Keratinocyte (primary cell): ENCODE measurements at regions not wholly inside any gene's neighbourhood (a gene's known extent, or its start where the extent isn't known, plus 50 kb on each side); places are given as distances from the start of the nearest gene placed in this dataset.

Experiments
- DNase-seq: peaks from one replicate; pipeline ENCODE4 v3.0.0-alpha.2; 2011; ENCODE audit warnings: low read depth, missing footprints, low spot score
- FAIRE-seq: peaks from 2 replicates; lab custom pipeline; 2011; peaks lifted over from hg19 to GRCh38; lab: Jason Lieb, UNC
- H2AFZ ChIP-seq: 2 replicates; pipeline ENCODE4 v1.6.0; 2012; ENCODE audit warnings: low read length, control low read depth, inconsistent platforms; ENCODE audit not compliant: control insufficient read depth
- H3K27ac ChIP-seq: 2 replicates; pipeline ENCODE4 v1.5.1; 2011; ENCODE audit warnings: low read length; ENCODE audit not compliant: control insufficient read depth, insufficient read depth
- H3K27me3 ChIP-seq: 3 replicates; pipeline ENCODE4 v1.6.0; 2011; ENCODE audit warnings: low read length; ENCODE audit not compliant: control insufficient read depth, insufficient read depth; ENCODE audit errors: extremely low read depth
- H3K36me3 ChIP-seq, 2 experiments: 2 replicates in 1 of 2; 3 replicates in 1 of 2; pipeline ENCODE4 v1.5.1; 2011; ENCODE audit warnings: low read length in 2 of 2, mild to moderate bottlenecking in 1 of 2; ENCODE audit not compliant: control insufficient read depth in 2 of 2, insufficient read depth in 2 of 2; ENCODE audit errors: extremely low read depth in 1 of 2
- H3K4me1 ChIP-seq: 3 replicates; pipeline ENCODE4 v1.5.1; 2011; ENCODE audit warnings: low read length; ENCODE audit not compliant: control insufficient read depth, insufficient read depth; ENCODE audit errors: extremely low read depth
- H3K4me2 ChIP-seq: 3 replicates; pipeline ENCODE4 v1.6.0; 2011; ENCODE audit warnings: low read depth, low read length; ENCODE audit not compliant: control insufficient read depth, insufficient read depth; ENCODE audit errors: extremely low read depth
- H3K4me3 ChIP-seq, 3 experiments: fragments of 200-600 bp in 1 of 3; sonication (generic) in 1 of 3; 2 replicates in 2 of 3; 3 replicates in 1 of 3; pipeline ENCODE4 v1.5.1; 2011 to 2016; ENCODE audit warnings: low read length in 3 of 3, mild to moderate bottlenecking in 3 of 3, control low read depth in 2 of 3, inconsistent platforms in 1 of 3, low read depth in 1 of 3, mixed read lengths in 1 of 3, mixed run types in 1 of 3, moderate library complexity in 1 of 3; ENCODE audit not compliant: control insufficient read depth in 2 of 3, insufficient read depth in 2 of 3; ENCODE audit errors: extremely low read depth in 1 of 3
- H3K79me2 ChIP-seq: 2 replicates; pipeline ENCODE4 v1.6.0; 2012; ENCODE audit warnings: low read length; ENCODE audit not compliant: control insufficient read depth, insufficient read depth
- H3K9ac ChIP-seq: 3 replicates; pipeline ENCODE4 v1.6.0; 2011; ENCODE audit warnings: low read length; ENCODE audit not compliant: control insufficient read depth, insufficient read depth; ENCODE audit errors: extremely low read depth
- H3K9me1 ChIP-seq: 3 replicates; pipeline ENCODE4 v1.6.0; 2011; ENCODE audit warnings: low read length; ENCODE audit not compliant: control insufficient read depth, insufficient read depth; ENCODE audit errors: extremely low read depth
- H3K9me3 ChIP-seq: 2 replicates; pipeline ENCODE4 v1.5.1; 2012; ENCODE audit warnings: low read depth, low read length; ENCODE audit not compliant: control insufficient read depth
- H4K20me1 ChIP-seq: 3 replicates; pipeline ENCODE4 v1.6.0; 2011; ENCODE audit warnings: low read length; ENCODE audit not compliant: control insufficient read depth, insufficient read depth; ENCODE audit errors: extremely low read depth
- CTCF ChIP-seq, 3 experiments: IDR thresholded peaks in 1 of 3; conservative IDR thresholded peaks in 1 of 3; optimal IDR thresholded peaks in 1 of 3; 2 replicates in 2 of 3; 3 replicates in 1 of 3; pipeline versions ENCODE3 to v1.5.1; 2011; ENCODE audit warnings: low read length in 3 of 3, mild to moderate bottlenecking in 3 of 3, moderate library complexity in 2 of 3, control low read depth in 1 of 3, inconsistent platforms in 1 of 3; ENCODE audit not compliant: insufficient read depth in 2 of 3; ENCODE audit errors: extremely low read depth in 1 of 3
- EZH2 ChIP-seq: IDR thresholded peaks from one replicate; pipeline ENCODE4 v1.6.1; 2012; ENCODE audit warnings: inconsistent platforms, mild to moderate bottlenecking, low read length, moderate library complexity
- dilution Hi-C: fragments of 300-500 bp; cut with MboI; formaldehyde crosslinking; loops from one replicate; pipeline ENCODE4 v1.7.0; 2020; ENCODE audit warnings: low sequenced_read_pairs; ENCODE audit not compliant: extremely low pct_ligation_motif_present

GRCh38 chr7:115240242-115240641 lies 318.3 kb downstream of the MDFIC start:
- no peak for FAIRE-seq
- TF ChIP-seq CTCF (optimal IDR thresholded peaks at IDR 0.05 in 1 of 3, IDR thresholded peaks at IDR 0.05 in 1 of 3, conservative IDR thresholded peaks at IDR 0.05 in 1 of 3; ENCODE audit: extremely low read depth in 1 of 3, insufficient read depth in 2 of 3, low read length in 3 of 3) (no peak), EZH2 (no peak)
- Histone ChIP-seq H3K27me3 (no peaks in the 10 kb centered on the region), H3K9me3 (no peaks in the 10 kb centered on the region), H3K9ac (no peak overlapping the region), H3K79me2 (no peaks in the 10 kb centered on the region), H3K4me1 (no peaks in the 10 kb centered on the region), H2AFZ (no peak overlapping the region), H4K20me1 (no peaks in the 10 kb centered on the region), H3K9me1 (no peaks in the 10 kb centered on the region), H3K4me2 (no peak overlapping the region), H3K36me3 (no peaks in the 10 kb centered on the region), H3K4me3 (no peak overlapping the region), H3K27ac (no peak overlapping the region)
- no peak for DNase-seq
- dilution Hi-C loops, result no loop called here

- Histone ChIP-seq H3K9ac (no peak overlapping the region), H4K20me1 (no peaks in the 10 kb centered on the region), H3K4me1 (peaks cover 22% of the 10 kb centered on the region), H3K79me2 (no peaks in the 10 kb centered on the region), H3K4me2 (no peak overlapping the region), H3K4me3 (no peak overlapping the region), H3K36me3 (no peaks in the 10 kb centered on the region), H3K9me1 (no peaks in the 10 kb centered on the region), H3K27me3 (no peaks in the 10 kb centered on the region), H3K9me3 (no peaks in the 10 kb centered on the region), H2AFZ (no peak overlapping the region), H3K27ac (no peak overlapping the region)
- dilution Hi-C loops, result no loop called here
- no peak for DNase-seq
- no peak for TF ChIP-seq EZH2
- TF ChIP-seq CTCF (optimal IDR thresholded peaks at IDR 0.05 in 1 of 3, IDR thresholded peaks at IDR 0.05 in 1 of 3, conservative IDR thresholded peaks at IDR 0.05 in 1 of 3; ENCODE audit: extremely low read depth in 1 of 3, insufficient read depth in 2 of 3, low read length in 3 of 3), result no peak
- FAIRE-seq, result no peak
Observed at GRCh38 chr7:115235075-115235474, 313.2 kb downstream of the MDFIC start.
